MM.1S (cell line): ENCODE measurements at regions not wholly inside any gene's neighbourhood (a gene's known extent, or its start where the extent isn't known, plus 50 kb on each side); places are given as distances from the start of the nearest gene placed in this dataset.

ENCODE experiments used
- DNase-seq: peaks from one replicate; pipeline ENCODE4 v3.0.0-alpha.2; 2015
- H2AFZ ChIP-seq: fragments of 300-600 bp; sonication (generic); 2 replicates; pipeline ENCODE4 v1.6.0; 2016; ENCODE audit warnings: antibody characterized with exemption, low read length
- H3F3A ChIP-seq: fragments of 300-600 bp; sonication (generic); 2 replicates; pipeline ENCODE4 v1.6.1; 2016; ENCODE audit warnings: mild to moderate bottlenecking, antibody characterized with exemption, low read length, moderate library complexity, mixed read lengths; ENCODE audit not compliant: insufficient read depth
- H3K27ac ChIP-seq: fragments of 300-600 bp; sonication (generic); 2 replicates; pipeline ENCODE4 v1.5.1; 2016; ENCODE audit warnings: mild to moderate bottlenecking, low read length
- H3K27me3 ChIP-seq: fragments of 300-600 bp; sonication (generic); replicated peaks from 2 replicates; pipeline ENCODE4 v1.6.0; 2016; ENCODE audit warnings: low read length; ENCODE audit not compliant: insufficient read depth
- H3K36me3 ChIP-seq: fragments of 300-600 bp; sonication (generic); replicated peaks from 2 replicates; pipeline ENCODE4 v1.6.1; 2016; ENCODE audit warnings: mild to moderate bottlenecking, low read length, mixed read lengths; ENCODE audit not compliant: insufficient read depth
- H3K4me1 ChIP-seq: fragments of 300-600 bp; sonication (generic); 2 replicates; pipeline ENCODE4 v1.6.1; 2016; ENCODE audit warnings: low read length, mixed read lengths
- H3K4me2 ChIP-seq: fragments of 300-600 bp; sonication (generic); 2 replicates; pipeline ENCODE4 v1.6.0; 2016; ENCODE audit warnings: low read depth, low read length
- H3K4me3 ChIP-seq: fragments of 300-600 bp; sonication (generic); 2 replicates; pipeline ENCODE4 v1.5.1; 2016; ENCODE audit warnings: low read length, mixed read lengths
- H3K79me2 ChIP-seq: fragments of 300-600 bp; sonication (generic); 2 replicates; pipeline ENCODE4 v1.6.1; 2016; ENCODE audit warnings: mixed run types, low read length, mixed read lengths
- H3K9ac ChIP-seq: fragments of 300-600 bp; sonication (generic); 2 replicates; pipeline ENCODE4 v1.6.1; 2016; ENCODE audit warnings: low read length, mixed read lengths
- H3K9me2 ChIP-seq: fragments of 300-600 bp; sonication (generic); replicated peaks from 2 replicates; pipeline ENCODE4 v1.6.1; 2016; ENCODE audit warnings: mild to moderate bottlenecking, low read length, mixed read lengths; ENCODE audit not compliant: insufficient read depth
- H3K9me3 ChIP-seq: fragments of 300-600 bp; sonication (generic); replicated peaks from 2 replicates; pipeline ENCODE4 v1.6.1; 2016; ENCODE audit warnings: mild to moderate bottlenecking, low read length, mixed read lengths; ENCODE audit not compliant: insufficient read depth
- H4K20me1 ChIP-seq: fragments of 300-600 bp; sonication (generic); 2 replicates; pipeline ENCODE4 v1.6.1; 2016; ENCODE audit warnings: mild to moderate bottlenecking, low read length, moderate library complexity, mixed read lengths; ENCODE audit not compliant: insufficient read depth
- CTCF ChIP-seq: fragments of 300-600 bp; sonication (generic); IDR thresholded peaks from 2 replicates; pipeline ENCODE4 v1.5.1; 2016; ENCODE audit warnings: antibody characterized with exemption, low read length, mixed read lengths
- EZH2 ChIP-seq: fragments of 300-600 bp; sonication (generic); optimal IDR thresholded peaks from 2 replicates; pipeline ENCODE3; 2017; ENCODE audit warnings: low read depth, mild to moderate bottlenecking, antibody characterized with exemption, low read length, mixed read lengths
- EZH2phosphoT487 ChIP-seq: fragments of 300-600 bp; sonication (generic); IDR thresholded peaks from 2 replicates; pipeline ENCODE4 v1.6.1; 2018; ENCODE audit warnings: antibody characterized with exemption, low read length

GRCh38 chr14:22070119-22070982, 396.7 kb upstream of the OR4E1 start:
- Histone ChIP-seq H3K36me3 (no peaks in the 10 kb centered on the region), H3K4me1 (peaks cover 9% of the 10 kb centered on the region; the same call in 1 of the 2 replicates), H3K9me3 (no peaks in the 10 kb centered on the region), H3F3A (peaks cover 18% of the 10 kb centered on the region), H3K9me2 (no peaks in the 10 kb centered on the region), H4K20me1 (no peaks in the 10 kb centered on the region), H3K4me3 (peak overlapping the region; percentile 64), H3K27me3 (no peaks in the 10 kb centered on the region), H2AFZ (peak overlapping the region; percentile 80), H3K79me2 (no peaks in the 10 kb centered on the region), H3K9ac (peak overlapping the region; percentile 48; the same call in 1 of the 2 replicates), H3K27ac (peak overlapping the region; percentile 68), H3K4me2 (peak overlapping the region; percentile 92)
- TF ChIP-seq EZH2phosphoT487 = no peak
- peak; percentile 64 for DNase-seq

- Histone ChIP-seq H3K4me3 (no peak overlapping the region), H3K27me3 (no peaks in the 10 kb centered on the region), H3K4me1 (no peaks in the 10 kb centered on the region), H3K4me2 (no peak overlapping the region), H3F3A (peaks cover under 1% of the 10 kb centered on the region; the same call in 1 of the 2 replicates), H3K9me3 (no peaks in the 10 kb centered on the region), H4K20me1 (no peaks in the 10 kb centered on the region), H3K9ac (no peak overlapping the region), H3K36me3 (no peaks in the 10 kb centered on the region), H3K27ac (no peak overlapping the region), H3K79me2 (no peaks in the 10 kb centered on the region), H3K9me2 (no peaks in the 10 kb centered on the region), H2AFZ (no peak overlapping the region)
- no peak for DNase-seq
- no peak for TF ChIP-seq EZH2
- no peak for TF ChIP-seq CTCF
- TF ChIP-seq EZH2phosphoT487 = no peak
Observed at GRCh38 chr14:22065347-22065746, 391.7 kb upstream of the OR4E1 start.

GRCh38 chr14:22059201-22059600, 385.6 kb upstream of the OR4E1 start:
- DNase-seq = no peak
- Histone ChIP-seq H4K20me1 (no peaks in the 10 kb centered on the region), H3K27me3 (no peaks in the 10 kb centered on the region)

More at GRCh38 chr14:22059201-22059600, 385.6 kb upstream of the OR4E1 start:
- TF ChIP-seq CTCF = no peak
- TF ChIP-seq EZH2 = no peak
- no peak for TF ChIP-seq EZH2phosphoT487
- Histone ChIP-seq H3K79me2 (no peaks in the 10 kb centered on the region), H2AFZ (no peak overlapping the region), H3K9me3 (no peaks in the 10 kb centered on the region), H3F3A (no peaks in the 10 kb centered on the region), H3K27ac (no peak overlapping the region), H3K4me3 (no peak overlapping the region), H3K36me3 (no peaks in the 10 kb centered on the region), H3K9me2 (no peaks in the 10 kb centered on the region), H3K4me2 (no peak overlapping the region), H3K4me1 (no peaks in the 10 kb centered on the region), H3K9ac (no peak overlapping the region)
